ENCODE measurements at regions not wholly inside any gene's neighbourhood (a gene's known extent, or its start where the extent isn't known, plus 50 kb on each side); places are given as distances from the start of the nearest gene placed in this dataset.

DNA sequence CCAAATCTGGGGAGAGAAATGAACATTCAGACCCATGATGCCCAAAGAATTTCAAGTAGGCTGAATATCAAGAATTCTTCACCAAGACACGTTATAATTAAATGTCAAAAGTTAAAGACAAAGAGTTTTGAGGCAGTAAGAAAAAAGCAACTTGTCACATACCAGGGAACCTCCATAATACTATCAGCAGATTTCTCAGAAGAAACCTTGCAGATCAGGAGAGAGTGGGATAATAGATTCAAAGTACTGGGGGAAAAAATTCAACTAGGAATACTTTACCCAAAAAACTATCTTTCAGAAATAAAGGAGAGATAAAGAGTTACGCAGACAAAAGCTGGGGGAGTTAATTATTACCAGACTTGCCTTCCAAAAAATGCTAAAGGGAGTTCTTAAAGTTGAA is 516.0 kb downstream of the CETN3 start:
- no peak for DNase-seq
- no peak overlapping the region for H3K27ac Mint-ChIP-seq
- H3K36me3 Mint-ChIP-seq, result no peaks in the 10 kb centered on the region
- CTCF ChIA-PET, result no interaction called here
- H3K27me3 Mint-ChIP-seq, result no peaks in the 10 kb centered on the region
- POLR2A ChIA-PET, result no interaction called here
- intact Hi-C loops (cut with micrococcal nuclease), result no loop called here
- peaks cover 26% of the 10 kb centered on the region for H3K9me3 Mint-ChIP-seq
- H3K4me1 Mint-ChIP-seq (ENCODE audit: low read depth), result no peaks in the 10 kb centered on the region
- H3K4me3 Mint-ChIP-seq, result no peak overlapping the region

DNA sequence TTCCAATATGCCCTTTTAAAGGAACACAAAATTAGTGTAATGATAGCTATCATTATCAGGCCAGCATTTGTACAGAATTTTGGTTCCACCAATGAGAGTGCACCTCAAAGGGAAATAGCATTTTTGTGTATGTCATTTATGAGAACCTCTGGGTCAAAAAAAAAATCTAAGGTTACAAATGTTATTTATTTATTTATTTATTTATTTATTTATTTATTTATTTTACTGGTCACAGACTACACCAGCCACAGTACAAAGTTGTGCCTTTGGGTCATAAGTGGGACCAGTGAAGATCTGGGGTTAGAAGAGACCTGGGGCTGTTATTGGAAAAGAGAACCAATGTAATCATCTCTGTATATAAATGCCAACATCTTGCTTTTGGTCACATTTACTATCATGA is 523.9 kb downstream of the CETN3 start:
- Mint-ChIP-seq H3K4me1 (ENCODE audit: low read depth) (no peaks in the 10 kb centered on the region), H3K9me3 (peaks cover 9% of the 10 kb centered on the region), H3K36me3 (no peaks in the 10 kb centered on the region), H3K27me3 (no peaks in the 10 kb centered on the region), H3K27ac (no peak overlapping the region), H3K4me3 (no peak overlapping the region)
- intact Hi-C loops (cut with micrococcal nuclease), result no loop called here
- DNase-seq, result no peak
- CTCF ChIA-PET, result no interaction called here
- POLR2A ChIA-PET, result no interaction called here

DNA sequence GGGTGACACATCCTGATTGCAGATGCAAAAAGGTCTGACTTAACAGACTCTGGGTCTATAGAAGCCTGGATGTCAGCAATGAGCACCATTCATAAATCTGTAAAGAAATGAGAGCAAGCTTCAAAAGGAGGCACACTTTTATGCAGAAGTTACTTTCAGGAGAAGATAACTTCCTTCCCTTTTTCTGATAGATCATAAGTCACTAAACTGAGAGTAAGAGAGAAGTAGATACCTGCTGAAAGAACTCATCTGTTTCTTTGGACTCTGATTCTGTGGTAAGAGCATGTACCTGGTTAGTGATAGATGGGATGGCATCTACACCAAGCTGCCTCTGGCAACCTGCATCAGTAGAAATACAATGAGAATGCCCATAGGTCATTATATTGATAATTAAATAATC is 525.6 kb downstream of the CETN3 start:
- H3K36me3 Mint-ChIP-seq, result no peaks in the 10 kb centered on the region
- ChIA-PET POLR2A (no interaction called here), CTCF (no interaction called here)
- no peaks in the 10 kb centered on the region for H3K4me1 Mint-ChIP-seq (ENCODE audit: low read depth)
- no peaks in the 10 kb centered on the region for H3K27me3 Mint-ChIP-seq
- no peak for DNase-seq
- H3K9me3 Mint-ChIP-seq, result peaks cover 9% of the 10 kb centered on the region
- no peak overlapping the region for H3K27ac Mint-ChIP-seq
- no peak overlapping the region for H3K4me3 Mint-ChIP-seq
- intact Hi-C loops (cut with micrococcal nuclease), result no loop called here

DNA sequence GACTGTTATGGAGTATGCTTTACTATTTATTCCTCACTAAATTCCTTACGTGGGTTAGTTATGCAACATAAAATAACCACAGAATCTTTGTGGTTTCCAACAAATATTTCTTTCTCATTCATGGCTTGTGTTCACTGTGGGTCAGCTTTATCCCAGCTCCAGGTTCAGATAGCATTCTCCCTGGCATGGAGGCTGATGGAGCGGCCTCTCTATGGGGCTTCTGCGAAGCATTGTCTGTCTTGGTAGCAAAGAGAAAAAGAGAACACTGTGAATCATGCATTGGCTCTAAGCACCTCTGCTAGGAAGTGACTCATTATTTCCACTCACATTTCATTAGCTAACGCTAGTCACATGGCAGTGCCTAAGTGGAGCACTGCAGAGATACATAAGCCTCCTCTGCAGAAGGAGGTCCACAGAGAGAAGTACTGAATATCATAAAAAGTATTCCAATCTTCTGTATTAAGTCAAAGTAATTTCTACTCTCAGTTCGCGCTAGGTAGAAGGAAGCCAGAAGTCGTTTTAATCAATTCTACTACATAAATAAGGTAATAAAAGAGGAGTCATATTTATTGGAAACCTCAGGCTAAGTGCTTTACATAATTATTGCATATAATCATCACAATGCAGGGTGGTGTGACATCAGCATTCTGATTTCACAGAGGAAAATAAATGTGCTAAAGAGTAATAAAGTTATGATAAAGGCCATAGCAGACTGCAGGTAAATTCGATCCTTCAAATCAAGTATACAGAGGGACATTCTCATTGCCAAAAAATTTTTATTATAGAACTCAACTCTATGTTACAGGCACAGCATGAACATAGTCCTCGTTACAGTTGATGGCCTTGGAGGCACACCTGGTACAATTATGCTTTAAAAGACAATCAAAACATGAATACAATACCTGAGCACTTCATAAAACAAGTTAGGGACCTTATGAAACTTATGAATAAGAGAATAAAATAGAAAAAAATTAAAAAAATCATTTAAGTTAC is 531.1 kb downstream of the CETN3 start:
- ChIA-PET CTCF (no interaction called here), POLR2A (no interaction called here)
- no peaks in the 10 kb centered on the region for H3K27me3 Mint-ChIP-seq
- H3K27ac Mint-ChIP-seq, result no peak overlapping the region
- no peaks in the 10 kb centered on the region for H3K4me1 Mint-ChIP-seq (ENCODE audit: low read depth)
- peaks cover 13% of the 10 kb centered on the region for H3K9me3 Mint-ChIP-seq
- H3K4me3 Mint-ChIP-seq, result no peak overlapping the region
- no peaks in the 10 kb centered on the region for H3K36me3 Mint-ChIP-seq
- intact Hi-C loops (cut with micrococcal nuclease), result no loop called here
- DNase-seq, result no peak

DNA sequence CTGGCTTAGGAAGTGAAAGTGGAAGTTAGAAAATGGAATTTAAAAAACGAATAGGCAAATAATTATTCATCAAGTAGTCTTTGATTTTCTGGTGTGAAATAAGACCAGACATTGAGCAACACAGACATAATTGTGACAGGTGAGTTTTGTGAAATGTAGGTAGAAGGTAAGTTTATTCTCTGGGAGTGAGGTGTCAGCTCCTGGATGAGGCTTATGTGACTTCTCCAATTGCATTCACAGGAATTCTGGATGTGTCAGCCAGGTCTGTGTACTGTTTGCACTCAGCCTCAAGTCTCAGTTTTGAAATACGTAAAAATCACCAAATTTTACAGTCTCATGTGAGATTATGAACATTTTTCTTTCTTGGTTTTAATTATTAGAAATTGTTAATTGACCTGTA is 537.6 kb downstream of the CETN3 start:
- Mint-ChIP-seq H3K4me1 (ENCODE audit: low read depth) (no peaks in the 10 kb centered on the region), H3K27ac (no peak overlapping the region), H3K4me3 (no peak overlapping the region), H3K27me3 (no peaks in the 10 kb centered on the region), H3K9me3 (peaks cover 2% of the 10 kb centered on the region), H3K36me3 (no peaks in the 10 kb centered on the region)
- POLR2A ChIA-PET, result no interaction called here
- intact Hi-C loops (cut with micrococcal nuclease), result no loop called here
- DNase-seq, result no peak
- CTCF ChIA-PET, result no interaction called here

DNA sequence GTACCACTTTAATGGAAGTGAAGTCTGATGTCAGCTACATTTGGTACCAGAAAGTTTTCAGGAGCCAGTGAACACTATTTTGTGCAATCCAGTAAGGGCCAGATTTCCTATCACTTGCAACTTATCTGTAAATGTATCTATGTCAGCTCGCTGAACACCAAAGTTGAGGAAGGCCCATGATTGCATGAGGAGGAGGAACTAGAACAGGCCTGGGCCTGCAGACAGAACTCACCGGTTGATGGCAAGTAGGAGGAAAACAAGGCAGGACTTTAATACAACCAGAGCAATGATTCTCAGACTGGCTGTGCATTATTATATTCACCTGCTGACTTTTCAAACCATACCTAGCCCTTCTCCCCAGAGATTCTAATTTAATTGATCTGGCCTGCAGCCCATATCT is 540.2 kb downstream of the CETN3 start:
- Mint-ChIP-seq H3K27me3 (no peaks in the 10 kb centered on the region), H3K4me1 (ENCODE audit: low read depth) (no peaks in the 10 kb centered on the region), H3K9me3 (peaks cover 2% of the 10 kb centered on the region), H3K4me3 (no peak overlapping the region), H3K36me3 (no peaks in the 10 kb centered on the region), H3K27ac (no peak overlapping the region)
- intact Hi-C loops (cut with micrococcal nuclease), result no loop called here
- ChIA-PET CTCF (no interaction called here), POLR2A (no interaction called here)
- no peak for DNase-seq

DNA sequence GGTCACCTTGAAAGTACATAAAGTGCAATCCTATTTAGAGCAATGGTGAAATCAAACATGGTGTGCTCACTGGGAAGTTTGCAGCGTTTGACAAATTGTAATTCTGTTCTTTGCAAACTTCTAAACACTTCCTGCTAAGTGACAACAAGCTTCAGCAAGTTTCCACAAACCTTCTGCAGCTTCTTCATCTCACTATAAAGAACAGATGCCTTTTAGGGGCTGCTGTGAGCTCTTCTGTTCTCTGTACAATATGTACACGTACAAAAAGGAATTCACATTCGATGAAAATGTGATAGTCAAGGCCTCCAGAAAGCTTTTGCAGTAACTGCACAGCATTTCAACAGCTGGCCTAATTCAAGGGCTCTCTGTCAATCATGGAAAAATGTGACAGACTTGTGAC is 543.1 kb downstream of the CETN3 start:
- POLR2A ChIA-PET, result no interaction called here
- Mint-ChIP-seq H3K27ac (no peak overlapping the region), H3K4me1 (ENCODE audit: low read depth) (no peaks in the 10 kb centered on the region), H3K27me3 (no peaks in the 10 kb centered on the region), H3K9me3 (peaks cover 2% of the 10 kb centered on the region), H3K36me3 (no peaks in the 10 kb centered on the region), H3K4me3 (no peak overlapping the region)
- CTCF ChIA-PET, result no interaction called here
- intact Hi-C loops (cut with micrococcal nuclease), result no loop called here
- DNase-seq, result no peak

DNA sequence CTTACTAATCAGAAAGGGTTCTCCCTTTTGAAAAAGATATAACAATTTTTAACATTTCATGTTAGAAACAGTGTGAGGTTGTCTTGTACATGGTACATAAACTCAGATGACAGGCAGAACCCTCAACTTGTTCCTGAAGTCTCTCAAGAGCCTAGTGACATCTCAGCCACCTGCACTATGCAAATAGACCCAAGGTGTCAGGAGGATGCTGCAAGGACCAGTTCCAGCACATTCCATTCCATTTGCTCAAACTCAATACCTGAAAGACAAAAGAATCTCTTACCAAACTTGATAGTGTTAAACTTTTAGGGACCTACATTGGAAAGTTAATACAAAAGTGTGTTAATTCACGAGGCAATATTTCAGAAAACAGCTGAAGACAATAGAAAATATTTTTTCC is 544.6 kb downstream of the CETN3 start:
- no peaks in the 10 kb centered on the region for H3K36me3 Mint-ChIP-seq
- CTCF ChIA-PET, result no interaction called here

DNA sequence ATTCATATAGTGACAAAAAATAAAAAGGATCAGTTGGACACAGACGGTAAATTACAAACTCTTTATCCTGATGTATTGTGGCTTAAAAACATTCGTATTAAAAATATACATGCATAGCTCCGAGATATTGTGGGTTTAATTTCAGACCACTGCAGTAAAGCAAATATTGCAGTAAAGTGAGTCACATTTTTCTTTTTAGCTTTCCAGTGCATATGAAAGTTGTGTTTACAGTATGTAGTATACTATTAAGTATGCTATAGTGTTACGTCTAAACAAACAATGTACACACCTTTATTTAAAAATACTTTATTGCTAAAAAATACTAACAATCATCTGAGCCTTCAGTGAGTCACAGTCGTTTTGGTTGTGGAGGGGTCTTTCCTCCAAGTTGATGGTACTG is 551.8 kb downstream of the CETN3 start:
- DNase-seq, result no peak
- no peaks in the 10 kb centered on the region for H3K4me1 Mint-ChIP-seq (ENCODE audit: low read depth)
- peaks cover 12% of the 10 kb centered on the region for H3K9me3 Mint-ChIP-seq
- H3K27me3 Mint-ChIP-seq, result no peaks in the 10 kb centered on the region
- H3K27ac Mint-ChIP-seq, result no peak overlapping the region
- H3K4me3 Mint-ChIP-seq, result no peak overlapping the region
- POLR2A ChIA-PET, result no interaction called here
- CTCF ChIA-PET, result no interaction called here
- intact Hi-C loops (cut with micrococcal nuclease), result no loop called here
- no peaks in the 10 kb centered on the region for H3K36me3 Mint-ChIP-seq

More for the DNA sequence above, 544.6 kb downstream of the CETN3 start:
- no peaks in the 10 kb centered on the region for H3K27me3 Mint-ChIP-seq
- no peaks in the 10 kb centered on the region for H3K4me1 Mint-ChIP-seq (ENCODE audit: low read depth)
- peaks cover 3% of the 10 kb centered on the region for H3K9me3 Mint-ChIP-seq
- POLR2A ChIA-PET, result no interaction called here
- no peak overlapping the region for H3K27ac Mint-ChIP-seq
- no peak for DNase-seq
- intact Hi-C loops (cut with micrococcal nuclease), result no loop called here
- H3K4me3 Mint-ChIP-seq, result no peak overlapping the region

DNA sequence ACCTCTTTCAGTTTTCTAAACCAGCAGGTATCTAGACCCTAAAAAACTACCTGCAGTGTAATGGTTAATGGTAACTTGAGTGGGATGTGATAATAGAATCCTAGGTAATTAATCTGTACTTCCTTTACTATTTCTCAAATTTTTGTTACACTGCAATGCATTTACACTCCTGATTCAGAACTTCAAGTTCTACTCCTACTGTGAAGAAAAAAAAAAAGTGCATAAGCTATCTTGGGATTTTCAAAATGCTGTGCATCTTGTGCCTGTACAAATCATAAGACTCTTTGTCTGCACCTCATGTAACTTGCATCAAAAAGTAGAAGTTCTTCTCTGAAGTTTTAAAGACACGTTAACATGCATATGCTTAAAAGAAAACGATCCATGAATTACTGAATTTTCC is 554.1 kb downstream of the CETN3 start:
- ChIA-PET POLR2A (no interaction called here), CTCF (no interaction called here)
- H3K4me1 Mint-ChIP-seq (ENCODE audit: low read depth), result no peaks in the 10 kb centered on the region

DNA sequence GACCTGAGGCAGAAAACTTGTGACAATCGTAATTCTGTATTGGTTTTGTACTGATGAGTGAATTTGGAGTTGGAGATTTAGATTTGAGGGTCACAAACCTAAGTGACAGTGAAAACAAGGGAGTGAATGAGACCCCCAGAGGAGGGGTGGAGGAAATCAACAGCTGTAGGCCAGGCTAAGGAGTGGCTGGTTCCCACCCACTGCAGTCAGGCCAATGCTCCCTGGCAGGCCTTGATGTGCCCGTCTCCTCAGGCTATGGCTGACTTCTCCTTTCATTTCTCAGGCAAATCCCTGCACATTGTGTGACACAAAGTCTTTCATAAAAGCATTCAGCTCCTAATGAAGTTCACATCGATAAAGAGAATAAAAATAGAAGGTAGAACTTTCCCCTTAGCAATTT is 557.6 kb downstream of the CETN3 start:
- no peak for DNase-seq
- ChIA-PET POLR2A (no interaction called here), CTCF (no interaction called here)
- H3K9me3 Mint-ChIP-seq, result no peaks in the 10 kb centered on the region
- H3K4me3 Mint-ChIP-seq, result no peak overlapping the region
- no peaks in the 10 kb centered on the region for H3K27me3 Mint-ChIP-seq
- no peaks in the 10 kb centered on the region for H3K4me1 Mint-ChIP-seq (ENCODE audit: low read depth)
- intact Hi-C loops (cut with micrococcal nuclease), result no loop called here
- H3K27ac Mint-ChIP-seq, result no peak overlapping the region
- no peaks in the 10 kb centered on the region for H3K36me3 Mint-ChIP-seq

More for the DNA sequence above, 554.1 kb downstream of the CETN3 start:
- intact Hi-C loops (cut with micrococcal nuclease), result no loop called here
- no peak overlapping the region for H3K27ac Mint-ChIP-seq
- DNase-seq, result no peak
- H3K36me3 Mint-ChIP-seq, result no peaks in the 10 kb centered on the region
- H3K27me3 Mint-ChIP-seq, result no peaks in the 10 kb centered on the region
- peaks cover 12% of the 10 kb centered on the region for H3K9me3 Mint-ChIP-seq
- H3K4me3 Mint-ChIP-seq, result no peak overlapping the region

DNA sequence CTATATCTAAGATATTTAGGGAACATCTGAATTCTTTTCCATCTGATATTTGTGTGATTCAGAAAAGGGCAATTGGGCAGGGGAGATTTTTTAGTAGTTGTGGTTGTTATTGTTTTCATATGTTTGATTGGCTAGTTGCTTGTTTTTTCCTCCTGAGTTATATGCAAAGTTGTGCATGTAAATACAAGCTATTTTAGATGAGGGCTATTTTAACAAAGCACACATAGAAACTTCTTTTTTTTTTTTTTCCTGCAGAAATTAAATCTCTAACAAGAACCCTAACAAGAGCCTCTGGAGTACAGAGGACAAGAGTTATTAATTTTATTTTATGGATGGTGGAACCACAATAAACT is 559.1 kb downstream of the CETN3 start:
- no peak overlapping the region for H3K4me3 Mint-ChIP-seq
- POLR2A ChIA-PET, result no interaction called here
- intact Hi-C loops (cut with micrococcal nuclease), result no loop called here
- CTCF ChIA-PET, result no interaction called here
- no peaks in the 10 kb centered on the region for H3K36me3 Mint-ChIP-seq
- H3K27ac Mint-ChIP-seq, result no peak overlapping the region
- no peaks in the 10 kb centered on the region for H3K27me3 Mint-ChIP-seq
- H3K4me1 Mint-ChIP-seq (ENCODE audit: low read depth), result no peaks in the 10 kb centered on the region
- H3K9me3 Mint-ChIP-seq, result no peaks in the 10 kb centered on the region
- DNase-seq, result no peak

DNA sequence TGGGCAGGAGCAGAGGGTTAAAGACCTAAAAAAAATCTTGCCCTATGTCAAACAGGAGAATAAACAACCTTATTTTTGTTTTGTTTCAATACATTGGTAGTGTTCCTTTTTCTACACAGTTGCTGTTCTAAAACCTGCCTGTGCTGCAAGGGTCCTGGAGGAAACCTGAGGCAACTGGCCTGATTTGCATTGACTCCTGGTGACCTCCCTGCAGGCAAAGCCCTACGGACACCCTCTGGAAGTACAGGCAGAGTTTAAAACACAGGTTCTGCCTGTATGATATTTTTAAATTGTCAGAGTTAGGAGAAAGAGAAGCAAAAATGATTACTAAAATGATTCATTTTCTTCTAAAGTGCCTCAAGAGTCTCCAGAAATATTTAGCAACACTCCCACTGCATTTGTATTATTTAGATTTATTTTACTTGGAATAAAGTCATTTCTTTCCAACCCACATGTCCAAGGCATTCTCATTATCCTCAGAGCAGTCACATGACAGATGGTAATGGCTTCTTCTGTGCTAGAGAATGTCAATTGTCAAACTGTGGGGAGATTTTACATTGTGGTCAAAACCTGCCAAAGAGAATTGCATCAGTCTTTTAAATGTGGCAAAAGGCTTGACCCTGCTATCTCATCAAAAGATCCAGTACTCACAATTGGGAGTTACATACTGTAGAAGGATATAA is 559.6 kb downstream of the CETN3 start:
- H3K9me3 Mint-ChIP-seq, result no peaks in the 10 kb centered on the region
- no peaks in the 10 kb centered on the region for H3K27me3 Mint-ChIP-seq
- H3K27ac Mint-ChIP-seq, result no peak overlapping the region
- intact Hi-C loops (cut with micrococcal nuclease), result no loop called here
- no peaks in the 10 kb centered on the region for H3K4me1 Mint-ChIP-seq (ENCODE audit: low read depth)
- H3K4me3 Mint-ChIP-seq, result no peak overlapping the region
- DNase-seq, result no peak
- no peaks in the 10 kb centered on the region for H3K36me3 Mint-ChIP-seq
- ChIA-PET POLR2A (no interaction called here), CTCF (no interaction called here)
